HG03159 (cell line): ENCODE measurements at regions not wholly inside any gene's neighbourhood (a gene's known extent, or its start where the extent isn't known, plus 50 kb on each side); places are given as distances from the start of the nearest gene placed in this dataset.

Source experiments
- ATAC-seq: cut with Tn5 transposase; IDR thresholded peaks from one replicate; pipeline ENCODE4 v1.9.1; 2021; ENCODE audit warnings: mild to moderate bottlenecking, moderate library complexity; ENCODE audit not compliant: unreplicated experiment

- ATAC-seq = no peak
These were observed 102.9 kb upstream of the IRF2BP2 start for GRCh38 chr1:234712891-234713305.

GRCh38 chr1:234710936-234711724, 101.2 kb upstream of the IRF2BP2 start:
- ATAC-seq = no peak

GRCh38 chr1:234710381-234710780, 100.4 kb upstream of the IRF2BP2 start:
- ATAC-seq = no peak

- ATAC-seq = no peak
These were observed 99.7 kb upstream of the IRF2BP2 start for GRCh38 chr1:234709473-234710228.

- ATAC-seq = no peak
These were observed 98.9 kb upstream of the IRF2BP2 start for GRCh38 chr1:234708700-234709395.

GRCh38 chr1:234707641-234708040, 97.7 kb upstream of the IRF2BP2 start:
- ATAC-seq = no peak

- no peak for ATAC-seq
These were observed 97.0 kb upstream of the IRF2BP2 start for GRCh38 chr1:234706931-234707330.

GRCh38 chr1:234706199-234706598, 96.2 kb upstream of the IRF2BP2 start:
- ATAC-seq = no peak

GRCh38 chr1:234705615-234706014, 95.6 kb upstream of the IRF2BP2 start:
- ATAC-seq = no peak

GRCh38 chr1:234704106-234704887, 94.3 kb upstream of the IRF2BP2 start:
- no peak for ATAC-seq

GRCh38 chr1:234702342-234703000, 92.5 kb upstream of the IRF2BP2 start:
- no peak for ATAC-seq

- ATAC-seq = no peak
These were observed 91.9 kb upstream of the IRF2BP2 start for GRCh38 chr1:234701737-234702341.

GRCh38 chr1:234699795-234700665, 90.1 kb upstream of the IRF2BP2 start:
- ATAC-seq = peak; percentile 66

GRCh38 chr1:234698686-234699085, 88.7 kb upstream of the IRF2BP2 start:
- no peak for ATAC-seq

GRCh38 chr1:234697741-234698140, 87.8 kb upstream of the IRF2BP2 start:
- no peak for ATAC-seq

GRCh38 chr1:234697015-234697414, 87.0 kb upstream of the IRF2BP2 start:
- ATAC-seq = no peak

- peak; percentile 54 for ATAC-seq
These were observed 86.2 kb upstream of the IRF2BP2 start for GRCh38 chr1:234696148-234696576.

GRCh38 chr1:234694661-234695060, 84.7 kb upstream of the IRF2BP2 start:
- ATAC-seq = no peak
